T-helper 9 cell (primary cell): ENCODE measurements at regions not wholly inside any gene's neighbourhood (a gene's known extent, or its start where the extent isn't known, plus 50 kb on each side); places are given as distances from the start of the nearest gene placed in this dataset.

Source experiments
- DNase-seq: peaks from one replicate; pipeline ENCODE4 v3.0.0-alpha.2; 2020

- no peak for DNase-seq
Measured at GRCh38 chr1:101290922-101291561, 54.2 kb downstream of the S1PR1 start.

DNA sequence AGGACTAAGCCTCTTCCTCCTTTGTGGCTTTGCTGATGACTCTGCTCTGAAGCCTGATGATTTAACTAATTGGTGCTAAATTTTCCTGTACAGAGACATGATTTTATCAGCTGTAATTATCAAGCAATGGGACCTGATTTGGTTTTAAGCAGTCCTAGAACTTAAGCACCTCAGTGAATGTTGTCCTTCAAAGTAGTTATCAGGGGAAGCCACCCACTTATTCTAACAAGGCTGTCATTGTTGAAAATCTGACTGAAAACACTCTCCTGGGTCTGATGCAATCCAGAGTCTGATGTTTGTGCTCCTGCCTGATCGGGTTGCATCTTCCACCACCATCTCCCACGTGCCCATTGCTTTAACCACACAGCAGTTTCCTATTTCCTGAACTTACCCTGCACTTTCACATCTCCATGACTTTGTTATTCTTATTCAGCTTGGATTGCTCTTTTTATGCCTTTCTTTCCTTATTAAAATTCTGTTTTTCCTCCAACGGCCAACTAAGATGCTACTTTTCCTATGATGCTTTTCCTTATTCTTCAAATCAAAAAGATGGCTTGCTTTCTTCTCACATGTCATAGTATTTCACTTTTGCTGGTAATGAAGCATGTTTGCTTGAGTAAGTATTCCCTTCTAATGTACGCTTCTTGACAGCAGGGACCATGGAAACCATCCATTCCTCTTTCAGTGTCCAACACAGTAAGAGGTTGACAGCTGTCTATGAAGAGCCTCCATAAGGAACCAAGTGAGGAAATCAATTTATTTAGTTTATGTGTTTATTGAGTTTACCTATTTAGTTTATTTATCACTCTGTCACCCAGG, 55.0 kb downstream of the S1PR1 start:
- DNase-seq = peak; percentile 25

- DNase-seq = peak; percentile 29
Measured at GRCh38 chr1:101293461-101294051, 56.7 kb downstream of the S1PR1 start.

DNA sequence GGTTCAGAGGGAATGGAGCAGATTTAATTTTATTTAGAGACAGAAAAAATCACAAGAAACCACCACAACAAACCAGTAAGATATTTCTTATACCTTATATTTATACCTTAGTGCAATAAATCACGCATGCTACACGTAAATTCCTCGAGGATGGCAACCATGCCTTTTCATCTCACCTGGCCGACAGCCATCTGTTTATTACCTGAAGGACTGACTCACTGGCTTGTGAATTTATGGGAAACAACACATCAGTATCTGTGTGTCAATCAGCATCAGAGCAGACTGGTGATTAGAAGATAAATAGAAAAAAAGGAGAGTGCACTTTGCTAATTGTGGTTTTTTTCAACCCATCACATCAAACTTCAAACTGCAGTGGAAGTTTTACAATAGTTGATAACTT, 58.4 kb downstream of the S1PR1 start:
- no peak for DNase-seq

GRCh38 chr1:101298663-101299062, 61.8 kb downstream of the S1PR1 start:
- DNase-seq = no peak

DNA sequence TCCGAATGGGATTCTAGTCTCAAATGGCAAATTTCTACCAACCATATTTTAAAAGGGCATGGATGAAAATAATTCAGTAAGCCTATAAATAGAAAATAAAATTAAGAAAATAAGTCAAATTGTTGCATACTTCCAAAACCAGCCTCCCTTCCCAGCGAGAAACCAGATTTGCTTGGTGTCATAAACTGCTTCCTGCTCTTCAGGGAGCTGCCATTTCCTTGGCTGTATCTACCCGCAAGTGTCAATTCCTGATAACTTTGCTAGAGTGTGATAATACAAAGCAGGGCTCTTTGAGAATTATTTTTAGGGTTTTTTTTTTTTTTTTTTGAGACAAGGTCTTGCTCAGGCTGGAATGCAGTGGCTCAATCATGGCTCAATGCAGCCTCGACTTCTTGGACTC, 62.3 kb downstream of the S1PR1 start:
- DNase-seq = no peak

- DNase-seq = no peak
Measured at GRCh38 chr1:101299710-101300109, 62.9 kb downstream of the S1PR1 start.

DNA sequence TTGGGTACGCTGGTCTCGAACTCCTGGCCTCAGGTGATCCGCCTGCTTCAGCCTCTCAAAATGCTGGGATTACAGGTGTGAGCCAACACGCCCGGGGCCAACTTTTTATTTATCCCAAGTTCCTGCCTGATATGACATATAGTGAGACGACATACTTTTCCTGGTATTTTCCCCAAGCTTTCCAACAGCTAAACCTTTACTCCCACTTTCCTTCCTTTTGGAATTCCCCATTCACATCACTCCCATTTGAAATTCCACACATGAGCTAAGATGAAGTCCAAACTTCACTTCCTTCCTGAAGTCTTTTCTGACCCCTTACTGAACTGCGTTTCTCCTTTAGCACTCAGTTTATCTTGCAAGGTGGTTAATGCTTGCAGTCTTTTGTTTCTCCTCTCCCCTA, 64.1 kb downstream of the S1PR1 start:
- no peak for DNase-seq

GRCh38 chr1:101301446-101302057, 64.7 kb downstream of the S1PR1 start:
- DNase-seq = no peak

- no peak for DNase-seq
Measured at GRCh38 chr1:101302831-101303511, 66.2 kb downstream of the S1PR1 start.

- no peak for DNase-seq
Measured at GRCh38 chr1:101307985-101308689, 71.3 kb downstream of the S1PR1 start.

GRCh38 chr1:101308935-101309333, 72.1 kb downstream of the S1PR1 start:
- no peak for DNase-seq

GRCh38 chr1:101309334-101310311, 72.8 kb downstream of the S1PR1 start:
- peak; percentile 62 for DNase-seq

- no peak for DNase-seq
Measured at GRCh38 chr1:101310506-101310905, 73.7 kb downstream of the S1PR1 start.

- no peak for DNase-seq
Measured at GRCh38 chr1:101311146-101311920, 74.5 kb downstream of the S1PR1 start.

GRCh38 chr1:101312147-101312546, 75.3 kb downstream of the S1PR1 start:
- DNase-seq = no peak

DNA sequence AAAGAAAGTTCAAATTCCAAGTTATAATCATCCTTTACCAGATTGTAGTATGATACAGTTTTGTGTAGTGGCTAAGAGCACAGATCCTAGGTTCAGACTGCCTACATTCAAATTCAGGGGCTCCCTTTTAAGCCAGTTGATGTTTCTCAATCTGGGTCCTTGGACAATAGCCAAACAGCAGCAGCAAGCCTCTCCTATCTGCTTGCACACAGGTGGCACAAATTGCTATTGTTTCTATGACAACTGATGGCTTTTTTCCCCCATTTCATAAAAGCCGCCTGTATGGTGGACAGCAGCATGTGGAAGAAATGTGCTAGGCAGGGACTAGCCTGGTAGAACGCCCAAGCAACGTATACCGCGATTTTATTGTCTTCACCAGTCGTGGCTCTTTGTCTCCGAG, 76.5 kb downstream of the S1PR1 start:
- no peak for DNase-seq

GRCh38 chr1:101314244-101314643, 77.4 kb downstream of the S1PR1 start:
- DNase-seq = no peak

DNA sequence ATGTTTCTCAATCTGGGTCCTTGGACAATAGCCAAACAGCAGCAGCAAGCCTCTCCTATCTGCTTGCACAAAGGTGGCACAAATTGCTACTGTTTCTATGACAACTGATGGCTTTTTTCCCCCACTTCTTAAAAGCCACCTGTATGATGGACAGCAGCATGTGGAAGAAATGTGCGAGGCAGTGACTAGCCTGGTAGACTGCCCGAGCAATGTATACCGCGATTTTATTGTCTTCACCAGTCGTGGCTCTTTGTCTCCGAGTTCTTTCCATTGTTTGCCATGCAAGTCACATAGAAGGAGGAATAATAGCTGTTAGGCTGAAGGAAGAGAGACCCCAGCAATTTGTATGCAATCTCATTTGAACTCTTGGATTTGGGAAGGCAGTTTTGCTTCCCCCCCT, 79.4 kb downstream of the S1PR1 start:
- DNase-seq = no peak

GRCh38 chr1:101316799-101317198, 80.0 kb downstream of the S1PR1 start:
- DNase-seq = no peak
